ENCODE measurements at regions not wholly inside any gene's neighbourhood (a gene's known extent, or its start where the extent isn't known, plus 50 kb on each side); places are given as distances from the start of the nearest gene placed in this dataset.
"Not testable (repeated sequence)": the region's sequence is repeated elsewhere in the genome, so short reads cannot be mapped to it uniquely, and the experiment has no call there.

- DNase-seq (ENCODE audit: low spot score): no peak
Observed at GRCh38 chr10:37733822-37734221, 123.6 kb downstream of the ZNF248 start.

DNA sequence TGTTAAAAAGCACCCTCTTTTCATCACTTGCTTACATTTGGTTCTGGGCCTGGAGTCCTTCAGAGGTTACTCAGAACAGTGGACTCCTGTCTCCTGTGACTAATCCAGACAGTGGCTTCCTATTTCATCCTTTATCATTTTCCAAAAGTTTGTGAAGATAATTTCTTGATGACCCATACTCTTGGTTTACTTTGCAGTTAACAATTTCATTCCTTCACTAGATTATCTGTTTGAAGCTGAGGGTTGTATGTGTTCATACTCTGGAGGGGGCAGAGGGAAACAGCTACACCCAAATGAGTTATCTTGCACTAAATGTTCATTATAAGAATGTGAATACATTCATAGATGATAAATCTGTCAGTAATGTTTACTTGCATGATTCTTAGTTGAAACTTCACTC lies 124.7 kb downstream of the ZNF248 start:
- DNase-seq (ENCODE audit: low spot score): no peak

GRCh38 chr10:37728830-37729229 lies 128.6 kb downstream of the ZNF248 start:
- DNase-seq (ENCODE audit: low spot score): no peak

DNA sequence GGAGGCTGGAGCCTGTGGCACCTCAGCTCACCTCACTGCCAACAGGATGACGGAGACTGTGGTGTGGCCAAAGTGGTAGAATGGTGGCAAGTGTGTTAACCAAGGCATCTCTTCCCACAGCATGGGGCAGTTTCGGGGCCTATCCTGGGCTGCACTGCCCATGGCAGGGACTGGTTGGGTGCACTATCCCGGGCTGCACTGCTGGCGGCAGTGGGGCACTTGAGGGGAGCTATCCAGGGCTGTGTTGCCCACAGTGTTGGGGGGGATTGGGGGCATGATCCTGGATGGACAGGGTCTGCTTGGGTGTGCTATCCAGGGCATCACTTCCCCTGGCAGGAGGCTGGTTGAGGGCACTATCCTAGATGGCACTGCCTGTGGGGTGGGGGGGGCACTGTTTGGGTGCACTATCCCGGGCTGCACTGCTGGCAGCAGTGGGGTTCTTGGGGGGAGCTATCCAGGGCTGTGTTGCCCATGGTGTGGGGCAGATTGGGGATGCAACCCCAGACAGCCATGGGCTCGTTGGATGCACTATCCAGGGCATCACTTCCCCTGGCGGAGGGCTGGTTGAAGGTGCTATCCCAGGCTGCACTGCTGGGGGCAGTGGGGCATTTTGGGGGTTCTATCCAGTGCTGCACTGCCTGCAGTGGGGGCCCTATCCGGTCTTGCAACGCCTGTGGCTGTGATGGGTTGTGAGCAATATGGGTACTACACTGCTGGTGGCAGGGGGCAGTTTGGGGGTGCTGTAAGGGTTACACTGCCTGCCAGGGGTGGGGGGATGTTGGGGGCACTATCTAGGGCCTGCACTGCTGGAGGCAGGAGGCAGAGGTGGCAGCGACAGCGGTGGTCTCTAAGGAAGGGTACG lies 129.7 kb downstream of the ZNF248 start:
- no peak for DNase-seq (ENCODE audit: low spot score)

DNA sequence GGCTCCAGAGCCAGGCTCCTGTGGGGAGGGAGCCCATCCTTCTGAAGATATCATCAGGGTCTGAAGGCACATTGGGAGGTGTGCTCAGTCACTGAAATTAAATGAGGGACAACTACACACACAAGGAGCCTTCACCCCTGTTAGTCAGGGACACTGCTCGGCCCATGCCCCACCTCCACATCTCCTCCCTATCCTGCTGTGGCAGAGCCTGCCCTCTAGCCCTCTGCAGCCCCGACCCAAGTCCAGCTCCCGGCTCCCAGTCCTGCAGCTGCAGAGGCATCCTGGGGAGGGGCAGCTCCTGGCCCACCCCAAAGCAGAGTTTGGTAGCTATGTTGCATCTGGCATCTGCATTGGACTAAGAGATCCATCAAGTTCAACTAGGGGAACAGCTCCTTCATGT lies 136.3 kb downstream of the ZNF248 start:
- no peak for DNase-seq (ENCODE audit: low spot score)

- not testable (repeated sequence) for DNase-seq (ENCODE audit: low spot score)
Observed at GRCh38 chr10:37718060-37718459, 139.3 kb downstream of the ZNF248 start.

GRCh38 chr10:37713642-37714041 lies 143.8 kb downstream of the ZNF248 start:
- DNase-seq (ENCODE audit: low spot score): no peak

GRCh38 chr10:37713132-37713501 lies 144.3 kb downstream of the ZNF248 start:
- no peak for DNase-seq (ENCODE audit: low spot score)

GRCh38 chr10:37712489-37713131 lies 144.8 kb downstream of the ZNF248 start:
- no peak for DNase-seq (ENCODE audit: low spot score)

GRCh38 chr10:37711617-37712488 lies 145.6 kb downstream of the ZNF248 start:
- no peak for DNase-seq (ENCODE audit: low spot score)

- no peak for DNase-seq (ENCODE audit: low spot score)
Observed at GRCh38 chr10:37710831-37711616, 146.4 kb downstream of the ZNF248 start.

DNA sequence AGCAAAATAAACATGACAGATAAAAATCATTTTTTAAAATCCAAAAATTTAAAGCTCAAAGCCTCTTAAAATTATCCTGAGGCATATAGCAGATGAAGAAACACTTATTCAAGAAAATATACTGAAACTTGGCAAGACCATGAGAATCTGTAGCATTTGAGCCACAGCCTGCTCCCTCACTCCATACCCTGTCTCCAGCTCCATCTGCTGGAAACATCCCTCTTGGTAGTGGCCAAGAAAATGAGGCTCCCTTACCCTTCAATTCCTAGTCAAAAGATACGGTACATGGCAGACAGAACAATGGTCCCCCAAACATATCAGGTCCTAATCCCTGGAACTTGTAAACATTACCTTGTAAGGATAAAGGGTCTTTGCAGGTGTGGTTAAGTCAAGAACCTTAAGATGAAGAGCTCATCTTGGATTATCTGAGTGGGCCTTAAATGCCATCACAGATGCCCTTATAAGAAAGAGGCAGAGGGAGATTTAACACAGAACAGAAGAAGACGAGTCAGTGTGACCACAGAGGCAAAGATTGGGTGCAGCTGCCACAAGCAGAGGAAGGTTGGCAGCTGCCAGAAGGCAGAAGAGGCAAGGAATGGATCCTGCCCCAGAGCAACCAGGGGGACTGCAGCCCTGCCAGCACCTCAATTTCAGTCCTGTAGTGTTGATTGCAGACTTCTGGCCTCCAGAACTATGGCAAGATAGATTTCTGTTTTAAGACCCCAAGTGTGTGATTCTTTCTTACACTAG lies 149.4 kb downstream of the ZNF248 start:
- no peak for DNase-seq (ENCODE audit: low spot score)

GRCh38 chr10:37704566-37704965 lies 152.8 kb downstream of the ZNF248 start:
- DNase-seq (ENCODE audit: low spot score): no peak

DNA sequence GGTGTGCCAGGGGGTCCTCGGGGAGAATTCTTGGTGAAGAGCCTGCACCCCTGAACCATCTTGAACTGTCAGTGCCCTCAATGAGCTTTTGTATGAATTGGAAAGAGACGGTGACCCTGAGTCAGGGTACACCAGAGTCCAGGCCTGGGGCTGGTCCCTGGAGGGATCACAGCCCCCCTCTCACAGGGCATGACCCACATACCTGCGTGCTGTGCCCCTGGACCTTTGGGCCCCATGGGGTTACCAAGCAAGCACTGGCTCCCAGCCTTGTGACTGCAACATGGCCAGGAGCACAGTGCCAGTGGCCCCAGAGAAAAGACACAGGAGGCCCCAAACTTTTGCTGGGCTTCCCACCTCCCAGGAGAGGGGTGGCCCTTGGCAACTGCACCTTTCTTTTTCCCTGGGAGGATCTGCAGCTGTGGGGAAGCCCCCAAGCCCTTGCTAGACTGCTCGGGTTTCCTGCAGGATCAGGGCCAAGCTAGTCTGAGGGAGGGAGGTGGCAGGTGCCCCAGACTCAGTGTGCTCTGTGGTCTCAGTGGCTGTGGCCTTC lies 153.5 kb downstream of the ZNF248 start:
- DNase-seq (ENCODE audit: low spot score): no peak

DNA sequence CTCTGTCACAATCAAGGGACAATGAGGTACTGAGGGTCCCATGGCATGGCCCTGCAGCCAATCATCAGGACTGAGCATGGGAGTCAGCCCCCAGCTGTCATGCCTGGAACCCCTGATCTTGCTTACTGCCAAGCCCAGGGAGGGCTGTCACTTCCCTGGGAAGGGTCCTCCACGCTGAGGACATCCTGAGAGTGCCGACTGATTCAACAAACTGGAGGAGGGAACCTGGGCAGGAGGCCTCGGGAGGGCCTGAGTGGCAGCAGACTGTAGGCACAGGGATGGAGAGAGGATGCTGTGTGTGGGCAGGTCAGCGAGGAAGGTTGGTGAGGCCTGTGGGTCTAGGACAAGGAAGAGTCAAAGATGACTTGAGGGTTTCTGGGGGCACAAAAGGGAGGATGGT lies 154.3 kb downstream of the ZNF248 start:
- DNase-seq (ENCODE audit: low spot score): no peak

- no peak for DNase-seq (ENCODE audit: low spot score)
Observed at GRCh38 chr10:37701781-37702493, 155.5 kb downstream of the ZNF248 start.

GRCh38 chr10:37700886-37701780 lies 156.3 kb downstream of the ZNF248 start:
- no peak for DNase-seq (ENCODE audit: low spot score)

GRCh38 chr10:37687581-37687980 lies 169.8 kb downstream of the ZNF248 start:
- no peak for DNase-seq (ENCODE audit: low spot score)

Data from NAMALWA (cell line).